Activated T-helper 1 cell treated with anti-CD3 and anti-CD28 coated beads, Interleukin-2, amount 50 U/mL, for 16 hours (primary cell): ENCODE measurements at regions not wholly inside any gene's neighbourhood (a gene's known extent, or its start where the extent isn't known, plus 50 kb on each side); places are given as distances from the start of the nearest gene placed in this dataset.

Source experiments
- DNase-seq, 2 donors: peaks; one replicate each; pipeline ENCODE4 v3.0.0-alpha.2; 2020; ENCODE audit warnings: low read depth in 1 of 2, low spot score in 1 of 2

- no peak for DNase-seq
Measured at GRCh38 chr4:89665662-89666061, 171.3 kb downstream of the SNCA start.

GRCh38 chr4:89664521-89664920 is 172.4 kb downstream of the SNCA start:
- DNase-seq, result no peak

DNA sequence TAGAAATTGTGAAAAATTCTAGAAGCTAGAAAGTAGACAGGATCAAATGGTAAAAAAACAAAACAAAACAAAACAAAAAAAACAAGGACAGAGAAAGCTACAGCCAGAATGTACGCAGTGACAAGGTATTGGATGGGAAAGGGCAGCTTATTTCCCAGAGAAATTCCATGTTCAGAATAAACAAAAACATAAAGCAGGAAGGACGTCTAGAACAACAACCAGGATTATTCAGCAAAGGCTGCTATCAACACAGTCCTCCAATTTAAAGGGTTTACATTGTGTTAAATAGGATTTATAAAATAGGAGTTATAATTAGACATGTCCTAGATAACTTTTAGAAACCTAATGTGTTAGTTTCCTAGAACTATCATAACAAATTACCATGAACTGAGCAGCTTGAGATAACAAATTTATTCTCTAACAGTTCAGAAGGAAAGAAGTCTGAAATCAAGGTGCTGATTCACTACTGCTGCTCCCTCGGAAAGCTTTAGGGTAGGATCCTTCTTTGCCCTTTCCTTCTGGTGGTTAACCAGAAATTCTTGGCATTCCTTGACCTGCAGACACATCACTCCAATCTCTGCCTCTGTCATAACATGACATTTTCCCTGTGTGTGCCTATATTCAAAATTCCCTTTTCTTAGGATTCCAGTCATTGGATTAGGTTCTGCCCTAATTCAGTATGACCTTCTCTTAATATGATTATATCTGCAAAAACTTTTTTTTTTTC is 175.6 kb downstream of the SNCA start:
- DNase-seq, result no peak

GRCh38 chr4:89660444-89661172 is 176.4 kb downstream of the SNCA start:
- DNase-seq, result no peak

DNA sequence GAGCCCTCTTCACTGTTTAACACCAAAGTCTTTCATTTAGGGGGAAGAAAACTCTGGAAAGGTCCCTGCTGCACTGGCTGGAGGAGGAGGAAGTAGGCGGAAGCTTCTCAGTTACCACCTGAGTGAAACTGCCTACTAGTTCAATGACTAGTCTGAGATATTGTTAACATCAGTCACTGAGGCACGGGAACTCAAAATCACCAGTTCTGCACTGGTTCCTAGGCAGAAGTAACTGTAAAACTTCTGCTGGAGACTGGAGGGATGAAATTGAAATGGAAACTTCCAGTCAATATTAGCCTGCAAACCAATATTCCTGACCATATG is 178.3 kb downstream of the SNCA start:
- no peak for DNase-seq

DNA sequence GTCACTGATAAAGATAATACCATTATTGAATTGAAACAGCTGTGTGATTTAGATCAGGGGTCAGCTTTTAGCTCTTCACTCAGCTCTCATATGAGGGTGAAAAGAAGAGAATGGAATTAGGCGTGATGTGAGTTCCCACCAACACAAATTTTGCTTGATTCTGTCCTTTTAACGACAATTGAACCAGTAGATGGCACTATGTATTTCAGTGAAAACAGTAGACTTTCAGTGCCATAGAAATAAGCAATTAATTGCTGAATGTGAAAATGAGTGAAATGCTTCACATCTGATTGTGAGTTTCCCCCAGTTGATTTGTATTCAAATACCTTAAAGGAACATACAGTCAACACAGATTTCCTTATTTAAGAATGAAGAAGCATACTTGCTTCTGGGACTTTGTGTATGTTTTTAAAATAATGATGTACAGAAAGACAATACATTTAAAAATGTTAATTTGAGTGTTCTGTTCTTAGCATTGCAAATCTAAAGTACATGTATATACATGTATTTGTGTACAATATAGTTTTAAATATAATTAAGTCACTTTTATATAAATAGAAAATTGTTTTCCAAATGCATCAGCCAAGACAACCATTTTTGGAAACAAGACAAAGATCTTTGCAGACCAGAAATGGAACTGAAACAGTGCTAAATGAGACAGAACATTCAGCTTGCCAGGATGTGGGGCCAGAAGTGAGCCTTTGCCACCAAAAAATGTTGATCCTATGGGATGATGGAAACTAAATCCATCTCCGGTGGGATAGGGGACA is 178.8 kb downstream of the SNCA start:
- no peak for DNase-seq

DNA sequence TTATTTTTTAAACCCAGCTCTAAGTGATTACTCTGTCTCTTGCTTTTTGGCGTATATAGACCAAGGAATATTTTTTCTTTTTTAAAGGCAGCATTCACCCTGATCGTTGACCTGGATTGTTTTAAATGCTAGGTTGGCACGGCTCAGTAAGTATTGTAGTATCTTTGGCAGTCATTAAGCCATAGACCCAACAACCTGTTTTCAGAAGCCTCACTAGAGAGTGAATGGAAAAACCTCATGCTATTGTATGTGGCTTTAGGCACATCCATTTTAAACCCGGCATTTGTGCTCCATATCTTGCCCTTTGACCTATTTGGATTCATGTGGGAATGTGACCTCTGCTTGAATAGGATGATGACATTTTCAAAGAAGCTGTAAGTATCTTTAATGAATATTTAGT is 183.9 kb downstream of the SNCA start:
- no peak for DNase-seq

DNA sequence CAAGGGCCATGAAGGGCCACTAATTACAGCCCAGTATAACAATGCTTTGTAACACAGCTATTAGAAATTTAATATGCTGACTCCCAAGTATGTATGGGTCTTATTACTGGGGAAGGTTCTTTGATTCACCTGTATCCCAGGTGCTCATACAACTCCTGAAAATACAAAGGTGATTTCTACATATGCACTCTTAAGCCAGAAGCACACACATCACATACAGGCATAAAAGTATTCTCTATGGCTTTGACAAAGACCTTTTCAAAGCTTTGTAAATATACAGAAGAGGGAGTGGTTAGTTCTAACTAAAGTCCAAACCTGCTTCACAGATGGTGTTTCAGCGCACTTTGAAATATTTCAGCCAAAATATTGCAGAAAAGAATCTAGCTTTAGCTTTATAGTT is 191.5 kb downstream of the SNCA start:
- no peak for DNase-seq

GRCh38 chr4:89641367-89641687 is 195.6 kb downstream of the SNCA start:
- DNase-seq, result no peak

DNA sequence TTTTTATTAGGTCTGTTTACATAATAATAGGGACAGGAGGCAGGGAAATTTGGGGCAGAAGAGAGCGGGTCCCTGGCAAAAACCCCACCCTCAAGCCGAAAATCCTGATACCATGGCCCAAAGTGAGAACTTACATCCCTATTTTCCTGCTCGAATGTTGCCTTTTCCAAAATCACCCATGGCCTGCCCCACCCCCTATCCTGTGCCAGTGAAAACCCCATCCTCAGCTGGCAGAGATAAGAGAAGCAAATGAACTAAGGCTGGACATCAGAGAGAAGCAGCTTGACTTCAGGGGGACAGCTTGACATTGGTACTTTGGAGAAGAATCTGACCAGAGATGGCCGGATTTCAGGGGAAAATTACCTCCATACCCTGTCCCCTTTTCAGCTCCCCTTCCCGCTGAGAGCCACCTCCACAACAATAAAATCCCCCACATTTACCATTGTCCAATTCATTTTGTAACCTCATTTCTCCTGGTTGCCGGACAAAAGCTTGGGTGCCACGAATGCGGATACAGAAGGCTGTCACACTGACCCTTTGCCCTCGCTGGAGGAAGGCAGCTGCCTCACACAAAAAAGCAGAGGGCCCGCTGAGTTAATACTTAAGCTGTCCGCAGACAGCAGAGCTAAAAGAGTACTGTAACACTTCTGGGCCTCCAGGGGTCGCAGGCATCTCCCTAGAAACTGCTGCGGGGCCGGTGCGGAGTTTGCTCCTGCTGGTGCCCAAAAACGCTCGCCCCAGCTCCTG is 196.2 kb downstream of the SNCA start:
- DNase-seq, result no peak

DNA sequence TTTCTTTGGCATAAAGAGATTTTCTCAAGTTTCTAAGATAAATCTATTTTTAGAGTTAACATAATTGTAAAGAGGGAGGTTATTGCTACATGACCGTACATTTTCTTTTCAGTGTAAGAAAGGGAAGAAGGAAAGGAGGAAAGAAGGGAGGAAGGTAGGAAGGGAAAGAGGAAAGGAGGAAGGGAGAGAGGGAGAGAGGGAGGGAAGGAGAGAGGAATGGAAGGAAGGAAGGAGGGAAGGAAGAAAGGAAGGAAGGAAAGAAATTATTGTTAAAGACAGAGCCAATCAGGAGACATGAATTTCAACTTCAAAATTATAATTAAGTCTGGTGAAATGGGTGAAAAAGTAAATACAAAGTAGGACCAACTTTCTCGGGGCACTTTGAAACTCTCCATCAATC is 197.6 kb downstream of the SNCA start:
- DNase-seq, result no peak

DNA sequence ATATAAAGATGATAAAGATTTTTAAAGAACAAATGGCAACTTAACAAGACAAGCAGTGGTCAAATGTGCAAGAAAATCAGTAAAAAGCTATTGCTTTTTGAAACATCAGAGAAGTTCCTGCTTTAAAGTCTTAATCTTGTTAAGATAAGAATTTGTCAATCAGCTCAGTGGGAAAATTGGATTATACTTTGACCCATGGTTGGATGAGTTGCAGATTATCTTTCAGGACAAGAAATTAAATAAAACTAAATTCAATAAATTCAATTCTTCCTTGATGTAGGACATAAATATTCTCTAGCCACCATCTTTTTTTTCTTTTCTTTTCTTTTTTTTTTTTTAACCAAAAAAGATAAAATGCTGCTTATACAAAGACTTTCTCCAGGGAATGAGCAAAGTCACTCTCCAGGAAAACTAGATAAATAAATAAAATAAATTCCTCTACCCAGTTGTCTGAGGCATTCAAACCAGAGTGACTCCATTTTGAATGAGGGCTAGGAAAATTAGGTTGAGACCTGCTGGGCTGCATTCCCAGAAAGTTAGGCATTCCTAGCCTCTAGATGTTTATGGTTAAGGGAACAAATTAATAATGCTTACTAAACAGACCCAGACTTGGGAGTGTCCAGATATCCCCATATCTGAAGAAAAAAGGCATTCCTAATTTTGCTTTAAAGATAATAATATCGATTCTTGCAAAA is 211.2 kb downstream of the SNCA start:
- no peak for DNase-seq

GRCh38 chr4:89619206-89619962 is 217.6 kb downstream of the SNCA start:
- no peak for DNase-seq

DNA sequence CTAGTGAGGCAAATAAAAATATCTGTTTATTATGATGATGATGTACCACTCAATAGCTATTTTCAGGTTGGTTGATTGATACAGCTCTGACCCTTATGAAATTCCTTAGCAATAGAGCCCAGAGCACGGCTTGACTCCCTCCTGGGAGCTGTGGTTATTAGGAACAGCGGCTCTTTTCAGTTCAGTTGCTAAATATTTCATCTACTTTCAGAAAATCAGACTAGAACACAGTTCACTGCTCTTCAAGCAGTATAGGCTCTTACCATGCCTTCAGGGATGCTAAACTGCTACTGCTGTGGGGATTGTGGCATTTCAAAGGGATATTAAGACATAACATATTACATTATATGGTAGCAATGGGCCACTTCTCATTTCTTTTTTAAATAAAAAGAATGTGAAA is 218.8 kb downstream of the SNCA start:
- no peak for DNase-seq

DNA sequence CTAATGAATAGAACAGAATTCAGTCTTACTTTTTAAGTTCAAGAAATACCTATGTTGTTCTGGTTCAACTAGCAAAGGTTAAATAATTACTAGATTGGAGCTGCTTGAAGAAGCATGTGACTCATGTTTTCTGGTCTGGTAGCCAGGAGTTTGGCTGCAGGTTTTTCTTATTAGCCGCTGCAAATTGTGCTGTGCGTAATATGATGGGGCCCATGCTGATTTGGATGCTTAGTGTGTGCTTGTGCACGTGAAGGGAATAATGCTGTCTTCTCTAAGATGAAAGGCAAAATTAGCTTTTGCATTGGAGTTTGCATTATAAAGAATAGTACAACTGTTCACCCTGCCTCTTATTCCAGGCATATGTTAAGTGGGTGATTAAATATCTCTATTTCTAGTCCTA is 219.6 kb downstream of the SNCA start:
- no peak for DNase-seq

GRCh38 chr4:89616382-89616781 is 220.6 kb downstream of the SNCA start:
- no peak for DNase-seq

DNA sequence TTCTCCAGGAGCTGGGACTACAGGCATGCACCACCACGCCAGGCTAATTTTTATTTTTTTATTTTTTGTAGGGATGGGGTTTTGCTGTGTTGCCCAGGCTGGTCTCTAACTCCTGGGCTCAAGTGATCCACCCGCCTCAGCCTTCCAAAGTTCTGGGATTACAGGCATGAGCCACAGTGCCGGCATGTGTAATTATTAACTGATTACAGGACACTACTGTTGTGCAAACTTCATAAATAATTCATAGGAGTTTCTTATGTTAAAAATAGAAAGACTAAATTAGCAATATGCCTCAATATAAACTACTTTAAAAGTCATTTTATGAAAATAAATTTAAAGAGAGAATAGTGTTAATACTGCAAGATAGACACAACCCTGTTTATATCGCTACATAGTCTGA is 221.9 kb downstream of the SNCA start:
- DNase-seq, result no peak

GRCh38 chr4:89614155-89614554 is 222.8 kb downstream of the SNCA start:
- no peak for DNase-seq

DNA sequence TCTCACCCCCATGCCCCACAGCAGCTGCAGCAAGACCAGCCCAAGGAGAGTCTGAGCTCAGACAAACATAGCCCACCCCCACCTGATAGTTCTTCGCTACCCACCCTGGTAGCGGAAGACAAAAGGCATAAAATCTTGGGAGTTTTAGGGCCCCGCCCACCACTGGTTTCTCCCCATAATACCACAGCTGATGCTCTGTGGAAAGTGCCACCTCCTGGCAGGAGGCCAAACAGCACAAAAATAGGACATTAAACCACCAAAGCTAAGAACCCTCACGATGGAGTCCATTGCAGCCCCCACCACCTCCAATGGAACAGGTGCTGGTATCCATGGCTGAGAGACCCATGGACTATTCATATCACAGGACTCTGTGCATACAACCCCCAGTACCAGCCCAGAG is 226.7 kb downstream of the SNCA start:
- DNase-seq, result no peak

DNA sequence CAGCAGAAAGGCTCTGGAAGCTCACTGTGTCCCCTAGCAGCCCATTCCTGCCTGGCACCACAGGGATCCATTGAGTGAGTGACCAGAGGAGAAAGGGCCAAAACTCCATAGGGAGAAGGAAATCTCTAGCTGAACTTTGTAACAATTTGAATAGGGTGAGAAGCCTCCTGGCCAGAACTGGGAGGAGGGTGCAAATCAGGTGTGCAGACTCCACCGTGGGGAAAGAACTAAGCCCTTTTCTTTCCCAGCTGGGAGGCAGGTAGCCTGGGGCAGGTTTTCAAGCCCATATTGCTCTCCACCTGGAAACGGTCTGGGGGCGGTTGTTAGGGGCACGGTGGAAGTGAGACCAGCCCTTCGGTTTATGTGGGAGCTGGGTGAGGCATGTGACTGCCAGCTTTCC is 227.2 kb downstream of the SNCA start:
- no peak for DNase-seq
